ENCODE measurements at regions not wholly inside any gene's neighbourhood (a gene's known extent, or its start where the extent isn't known, plus 50 kb on each side); places are given as distances from the start of the nearest gene placed in this dataset.

GRCh38 chr1:56003846-56004245 is 575.5 kb downstream of the PLPP3 start:
- no peak for TF ChIP-seq CTCF (conservative IDR thresholded peaks at IDR 0.05)
- TF ChIP-seq EZH2 (IDR thresholded peaks at IDR 0.05; ENCODE audit: low read depth), result no peak
- no peaks in the 10 kb centered on the region for H3K36me3 ChIP-seq (ENCODE audit: low read depth)
- no peak overlapping the region for H3K4me2 ChIP-seq
- intact Hi-C loops (cut with micrococcal nuclease; ENCODE audit: unreplicated experiment), result no loop called here
- DNase-seq, result no peak
- H3K27me3 ChIP-seq (ENCODE audit: insufficient read depth, low read depth), result no peaks in the 10 kb centered on the region
- no peak overlapping the region for H2AFZ ChIP-seq
- H3K4me1 ChIP-seq (replicated peaks; ENCODE audit: insufficient read depth), result no peaks in the 10 kb centered on the region
- POLR2A ChIA-PET (ENCODE audit: unreplicated experiment), result no interaction called here
- BruUV-seq (replicated peaks), result no TSS peak
- no peaks in the 10 kb centered on the region for H4K20me1 ChIP-seq (ENCODE audit: insufficient read depth)
- no peaks in the 10 kb centered on the region for H3K9me2 ChIP-seq (ENCODE audit: insufficient read depth)
- no peaks in the 10 kb centered on the region for H3K79me2 ChIP-seq (ENCODE audit: low read depth)
- no peak overlapping the region for H3K27ac ChIP-seq
- H3F3A ChIP-seq (ENCODE audit: insufficient read depth, low read depth), result no peaks in the 10 kb centered on the region
- CTCF ChIA-PET, result no interaction called here
- H3K4me3 ChIP-seq, result no peak overlapping the region
- H3K9me3 ChIP-seq (ENCODE audit: insufficient read depth, low read depth), result peaks cover 10% of the 10 kb centered on the region; the same call in 1 of the 2 replicates

GRCh38 chr1:56002231-56002630 is 577.1 kb downstream of the PLPP3 start:
- no TSS peak for BruUV-seq (replicated peaks)
- Histone ChIP-seq H3K4me3 (no peak overlapping the region), H3K4me1 (replicated peaks; ENCODE audit: insufficient read depth) (no peaks in the 10 kb centered on the region), H2AFZ (no peak overlapping the region), H3K79me2 (ENCODE audit: low read depth) (no peaks in the 10 kb centered on the region), H3K27me3 (ENCODE audit: insufficient read depth, low read depth) (no peaks in the 10 kb centered on the region), H4K20me1 (ENCODE audit: insufficient read depth) (no peaks in the 10 kb centered on the region), H3K9me2 (ENCODE audit: insufficient read depth) (no peaks in the 10 kb centered on the region), H3F3A (ENCODE audit: insufficient read depth, low read depth) (no peaks in the 10 kb centered on the region), H3K4me2 (no peak overlapping the region), H3K36me3 (ENCODE audit: low read depth) (no peaks in the 10 kb centered on the region), H3K27ac (no peak overlapping the region), H3K9me3 (ENCODE audit: insufficient read depth, low read depth) (peaks cover 10% of the 10 kb centered on the region; the same call in 1 of the 2 replicates)
- no peak for TF ChIP-seq EZH2 (IDR thresholded peaks at IDR 0.05; ENCODE audit: low read depth)
- TF ChIP-seq CTCF (conservative IDR thresholded peaks at IDR 0.05), result no peak
- ChIA-PET POLR2A (ENCODE audit: unreplicated experiment) (no interaction called here), CTCF (no interaction called here)
- DNase-seq, result no peak
- intact Hi-C loops (cut with micrococcal nuclease; ENCODE audit: unreplicated experiment), result no loop called here

- intact Hi-C loops (cut with micrococcal nuclease; ENCODE audit: unreplicated experiment), result no loop called here
- peaks cover 10% of the 10 kb centered on the region for H3K9me3 ChIP-seq (ENCODE audit: insufficient read depth, low read depth)
- no peaks in the 10 kb centered on the region for H3K4me1 ChIP-seq (replicated peaks; ENCODE audit: insufficient read depth)
- TF ChIP-seq CTCF (conservative IDR thresholded peaks at IDR 0.05) (no peak), EZH2 (IDR thresholded peaks at IDR 0.05; ENCODE audit: low read depth) (no peak)
- no peak overlapping the region for H3K4me3 ChIP-seq
- H3K27ac ChIP-seq, result no peak overlapping the region
- H3K9me2 ChIP-seq (ENCODE audit: insufficient read depth), result no peaks in the 10 kb centered on the region
- H3K79me2 ChIP-seq (ENCODE audit: low read depth), result no peaks in the 10 kb centered on the region
- ChIA-PET POLR2A (ENCODE audit: unreplicated experiment) (interaction anchor here (0.7 kb wide), 1 partner anchor 716 kb away, joined by 11 read pairs; no protein-coding TSS in a partner anchor), CTCF (no interaction called here)
- H3F3A ChIP-seq (ENCODE audit: insufficient read depth, low read depth), result no peaks in the 10 kb centered on the region
- H3K4me2 ChIP-seq, result no peak overlapping the region
- BruUV-seq (replicated peaks), result no TSS peak
- H4K20me1 ChIP-seq (ENCODE audit: insufficient read depth), result no peaks in the 10 kb centered on the region
- no peaks in the 10 kb centered on the region for H3K27me3 ChIP-seq (ENCODE audit: insufficient read depth, low read depth)
- H2AFZ ChIP-seq, result no peak overlapping the region
- DNase-seq, result no peak
- H3K36me3 ChIP-seq (ENCODE audit: low read depth), result no peaks in the 10 kb centered on the region
These were observed 578.9 kb downstream of the PLPP3 start for GRCh38 chr1:56000424-56000823.
